ENCODE measurements at regions not wholly inside any gene's neighbourhood (a gene's known extent, or its start where the extent isn't known, plus 50 kb on each side); places are given as distances from the start of the nearest gene placed in this dataset.

DNA sequence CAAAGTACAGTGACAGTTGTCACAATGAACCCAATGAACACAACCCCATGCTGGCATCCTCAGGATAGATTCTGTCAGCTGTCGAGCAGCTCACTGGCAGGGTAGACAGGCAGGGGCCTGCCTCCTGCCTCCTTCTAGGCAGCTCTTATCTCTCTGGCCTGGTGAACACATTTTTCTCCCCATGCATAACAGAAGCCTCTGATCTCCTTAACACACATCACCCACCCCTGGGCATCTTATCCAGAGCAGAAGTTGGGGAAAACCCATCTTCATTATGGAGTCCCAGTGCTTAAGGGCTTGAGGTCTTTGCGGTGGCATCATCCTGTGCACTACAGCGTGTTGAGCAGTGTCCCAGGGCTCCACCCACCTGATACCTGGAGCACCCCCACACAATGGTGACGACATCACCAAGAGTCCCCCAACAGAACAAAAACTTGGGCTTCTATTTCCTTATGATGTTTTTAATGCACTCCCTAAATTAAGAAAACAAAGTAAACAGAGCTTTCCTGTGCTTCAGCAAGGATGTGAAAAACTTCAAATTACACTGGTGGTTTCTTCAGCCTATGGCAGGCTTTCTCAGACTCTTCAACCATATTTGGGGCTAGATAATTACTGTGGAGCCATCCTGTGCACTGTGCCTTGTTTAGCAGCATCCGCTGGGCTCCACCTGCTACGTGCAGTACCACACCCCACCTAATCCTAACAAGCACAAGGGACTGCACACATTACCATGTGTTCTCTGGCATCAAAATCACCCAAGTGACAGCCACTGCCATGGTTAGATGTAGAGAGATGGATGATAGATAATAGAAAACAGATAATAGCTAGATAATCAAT, 277.4 kb upstream of the USP9Y start:
- TF ChIP-seq, protein P1, sequence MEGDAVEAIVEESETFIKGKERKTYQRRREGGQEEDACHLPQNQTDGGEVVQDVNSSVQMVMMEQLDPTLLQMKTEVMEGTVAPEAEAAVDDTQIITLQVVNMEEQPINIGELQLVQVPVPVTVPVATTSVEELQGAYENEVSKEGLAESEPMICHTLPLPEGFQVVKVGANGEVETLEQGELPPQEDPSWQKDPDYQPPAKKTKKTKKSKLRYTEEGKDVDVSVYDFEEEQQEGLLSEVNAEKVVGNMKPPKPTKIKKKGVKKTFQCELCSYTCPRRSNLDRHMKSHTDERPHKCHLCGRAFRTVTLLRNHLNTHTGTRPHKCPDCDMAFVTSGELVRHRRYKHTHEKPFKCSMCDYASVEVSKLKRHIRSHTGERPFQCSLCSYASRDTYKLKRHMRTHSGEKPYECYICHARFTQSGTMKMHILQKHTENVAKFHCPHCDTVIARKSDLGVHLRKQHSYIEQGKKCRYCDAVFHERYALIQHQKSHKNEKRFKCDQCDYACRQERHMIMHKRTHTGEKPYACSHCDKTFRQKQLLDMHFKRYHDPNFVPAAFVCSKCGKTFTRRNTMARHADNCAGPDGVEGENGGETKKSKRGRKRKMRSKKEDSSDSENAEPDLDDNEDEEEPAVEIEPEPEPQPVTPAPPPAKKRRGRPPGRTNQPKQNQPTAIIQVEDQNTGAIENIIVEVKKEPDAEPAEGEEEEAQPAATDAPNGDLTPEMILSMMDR (IDR thresholded peaks at IDR 0.05) = no peak
- no peak for TF ChIP-seq POLR2A (IDR thresholded peaks at IDR 0.05)
